ENCODE measurements at regions not wholly inside any gene's neighbourhood (a gene's known extent, or its start where the extent isn't known, plus 50 kb on each side); places are given as distances from the start of the nearest gene placed in this dataset.

- DNase-seq = no peak
These were observed 230.9 kb downstream of the AUH start for GRCh38 chr9:91130796-91131318.

GRCh38 chr9:91131433-91131839, 230.3 kb downstream of the AUH start:
- no peak for DNase-seq

- DNase-seq = no peak
These were observed 229.1 kb downstream of the AUH start for GRCh38 chr9:91132576-91133073.

- no peak for DNase-seq
These were observed 227.1 kb downstream of the AUH start for GRCh38 chr9:91134608-91135007.

GRCh38 chr9:91137391-91137790, 224.3 kb downstream of the AUH start:
- DNase-seq = no peak

GRCh38 chr9:91138760-91139159, 223.0 kb downstream of the AUH start:
- no peak for DNase-seq

GRCh38 chr9:91141407-91141965, 220.2 kb downstream of the AUH start:
- no peak for DNase-seq

GRCh38 chr9:91143162-91143561, 218.6 kb downstream of the AUH start:
- DNase-seq = no peak

- DNase-seq = no peak
These were observed 218.1 kb downstream of the AUH start for GRCh38 chr9:91143642-91144041.

GRCh38 chr9:91144769-91145168, 216.9 kb downstream of the AUH start:
- no peak for DNase-seq

- no peak for DNase-seq
These were observed 216.2 kb downstream of the AUH start for GRCh38 chr9:91145496-91145895.

GRCh38 chr9:91146391-91147019, 215.2 kb downstream of the AUH start:
- DNase-seq = no peak

- no peak for DNase-seq
These were observed 214.5 kb downstream of the AUH start for GRCh38 chr9:91147079-91147708.

- no peak for DNase-seq
These were observed 213.4 kb downstream of the AUH start for GRCh38 chr9:91148306-91148705.

- no peak for DNase-seq
These were observed 211.3 kb downstream of the AUH start for GRCh38 chr9:91150273-91150997.

GRCh38 chr9:91150998-91151717, 210.6 kb downstream of the AUH start:
- no peak for DNase-seq

- DNase-seq = no peak
These were observed 210.0 kb downstream of the AUH start for GRCh38 chr9:91151718-91152095.

- no peak for DNase-seq
These were observed 207.0 kb downstream of the AUH start for GRCh38 chr9:91154686-91155085.

- DNase-seq = no peak
These were observed 206.5 kb downstream of the AUH start for GRCh38 chr9:91155181-91155580.

GRCh38 chr9:91155746-91156376, 205.9 kb downstream of the AUH start:
- no peak for DNase-seq
